IMR-90 (cell line): ENCODE measurements at regions not wholly inside any gene's neighbourhood (a gene's known extent, or its start where the extent isn't known, plus 50 kb on each side); places are given as distances from the start of the nearest gene placed in this dataset.
A peak's percentile ranks its signal among the peaks of the same experiment; 100 is the strongest.

Source experiments
- ATAC-seq: fragments of 200-7000 bp; cut with Tn5 transposase; 2 replicates; pipeline ENCODE4 v1.9.1; 2020; ENCODE audit warnings: low read depth, mild to moderate bottlenecking, moderate library complexity
- BruUV-seq: library from RNA; stranded (reverse); fragments of 400-500 nt; replicated peaks from 2 replicates; lab custom pipeline; 2021; lab: Mats Ljungman, UMichigan
- CTCF ChIA-PET: fragments of 300-600 bp; formaldehyde crosslinking; extraction: SDS; loops from one replicate; lab custom pipeline; 2021; ENCODE audit warnings: antibody characterized with exemption; lab: Yijun Ruan, JAX
- POLR2A ChIA-PET: fragments of 300-600 bp; sonication (Branson Sonifier 250); formaldehyde crosslinking; loops from one replicate; lab custom pipeline; 2022; ENCODE audit warnings: antibody characterized with exemption; ENCODE audit not compliant: unreplicated experiment; lab: Charles Lee
- DNase-seq: peaks from one replicate; pipeline ENCODE4 v3.0.0; 2013
- H2AFZ ChIP-seq: replicated peaks from 2 replicates; pipeline ENCODE3; 2013; ENCODE audit warnings: low read length, mild to moderate bottlenecking; ENCODE audit not compliant: poor library complexity
- H2AK5ac ChIP-seq: 2 replicates; pipeline ENCODE4 v1.6.1; 2013; ENCODE audit warnings: low read depth, low read length, inconsistent platforms
- H2AK9ac ChIP-seq: replicated peaks from 2 replicates; pipeline ENCODE3; 2013; ENCODE audit warnings: mild to moderate bottlenecking, low read depth, low read length, moderate library complexity; ENCODE audit not compliant: poor library complexity
- H2BK120ac ChIP-seq: 2 replicates; pipeline ENCODE4 v1.6.1; 2013; ENCODE audit warnings: low read depth, low read length, inconsistent platforms
- H2BK15ac ChIP-seq: 3 replicates; pipeline ENCODE4 v1.6.1; 2013; ENCODE audit warnings: low read depth, low read length, inconsistent platforms
- H2BK20ac ChIP-seq: 2 replicates; pipeline ENCODE4 v1.6.1; 2013; ENCODE audit warnings: low read depth, mild to moderate bottlenecking, inconsistent platforms, low read length, moderate library complexity
- H2BK5ac ChIP-seq: 2 replicates; pipeline ENCODE4 v1.6.1; 2013; ENCODE audit warnings: mild to moderate bottlenecking, low read depth, low read length, inconsistent platforms; ENCODE audit not compliant: poor library complexity, severe bottlenecking
- H3K14ac ChIP-seq: replicated peaks from 2 replicates; pipeline ENCODE4 v1.6.1; 2013; ENCODE audit warnings: low read depth, low read length, inconsistent platforms
- H3K18ac ChIP-seq: 2 replicates; pipeline ENCODE4 v1.6.1; 2013; ENCODE audit warnings: low read depth, low read length, control low read depth
- H3K23ac ChIP-seq: 2 replicates; pipeline ENCODE4 v1.6.1; 2013; ENCODE audit warnings: low read depth, low read length, inconsistent platforms
- H3K27ac ChIP-seq: 2 replicates; pipeline ENCODE4 v1.5.1; 2013; ENCODE audit warnings: mild to moderate bottlenecking, control low read depth, low read length; ENCODE audit not compliant: insufficient read depth
- H3K27me3 ChIP-seq: 2 replicates; pipeline ENCODE4 v1.6.1; 2013; ENCODE audit warnings: low read length; ENCODE audit not compliant: control insufficient read depth, insufficient read depth
- H3K36me3 ChIP-seq: 2 replicates; pipeline ENCODE4 v1.6.1; 2013; ENCODE audit warnings: low read length, mixed read lengths; ENCODE audit not compliant: control insufficient read depth, insufficient read depth
- H3K4ac ChIP-seq: 2 replicates; pipeline ENCODE4 v1.6.1; 2013; ENCODE audit warnings: low read depth, low read length, inconsistent platforms
- H3K4me1 ChIP-seq: 2 replicates; pipeline ENCODE4 v1.6.1; 2013; ENCODE audit warnings: low read length, mixed read lengths; ENCODE audit not compliant: control insufficient read depth, insufficient read depth
- H3K4me2 ChIP-seq: 2 replicates; pipeline ENCODE4 v1.6.1; 2013; ENCODE audit warnings: low read depth, mild to moderate bottlenecking, control low read depth, low read length, moderate library complexity
- H3K4me3 ChIP-seq: 2 replicates; pipeline ENCODE4 v1.5.1; 2013; ENCODE audit warnings: low read depth, mild to moderate bottlenecking, control low read depth, low read length, moderate library complexity; ENCODE audit not compliant: insufficient read depth
- H3K56ac ChIP-seq: 2 replicates; pipeline ENCODE4 v1.6.1; 2013; ENCODE audit warnings: low read length, inconsistent platforms; ENCODE audit not compliant: insufficient read depth; ENCODE audit errors: extremely low read depth
- H3K79me1 ChIP-seq, 2 experiments: 2 replicates each; pipeline ENCODE4 v1.6.1; 2013; ENCODE audit warnings: low read length in 2 of 2, inconsistent platforms in 1 of 2, low read depth in 1 of 2
- H3K9ac ChIP-seq: 2 replicates; pipeline ENCODE4 v1.6.1; 2013; ENCODE audit warnings: low read depth, low read length, control low read depth
- H3K9me1 ChIP-seq: 2 replicates; pipeline ENCODE4 v1.6.1; 2013; ENCODE audit warnings: low read length, inconsistent platforms; ENCODE audit not compliant: insufficient read depth
- H3K9me3 ChIP-seq: 2 replicates; pipeline ENCODE4 v1.6.1; 2013; ENCODE audit warnings: low read length; ENCODE audit not compliant: control insufficient read depth, insufficient read depth
- H4K20me1 ChIP-seq: 2 replicates; pipeline ENCODE4 v1.6.1; 2013; ENCODE audit warnings: low read length, inconsistent platforms; ENCODE audit not compliant: insufficient read depth
- H4K5ac ChIP-seq: 2 replicates; pipeline ENCODE4 v1.6.1; 2013; ENCODE audit warnings: mild to moderate bottlenecking, low read depth, low read length, control low read depth
- H4K8ac ChIP-seq, 2 experiments: 2 replicates each; pipeline ENCODE4 v1.6.1; 2013; ENCODE audit warnings: low read depth in 2 of 2, low read length in 2 of 2, control low read depth in 1 of 2, inconsistent platforms in 1 of 2
- H4K91ac ChIP-seq: 2 replicates; pipeline ENCODE4 v1.6.1; 2013; ENCODE audit warnings: low read depth, low read length, inconsistent platforms; ENCODE audit not compliant: insufficient read depth
- BHLHE40 ChIP-seq: fragments of 150-350 bp; IDR thresholded peaks from 2 replicates; pipeline ENCODE4 v1.6.1; 2016; ENCODE audit warnings: mild to moderate bottlenecking, low read depth, low read length
- CEBPB ChIP-seq: IDR thresholded peaks from 2 replicates; pipeline ENCODE4 v1.6.1; 2012; ENCODE audit warnings: low read depth, low read length, improper control_type of control experiment
- CTCF ChIP-seq: conservative IDR thresholded peaks from 2 replicates; pipeline ENCODE4 v1.5.1; 2012; ENCODE audit warnings: mild to moderate bottlenecking, low read depth, low read length, improper control_type of control experiment
- ELK1 ChIP-seq: fragments of 150-350 bp; IDR thresholded peaks from 2 replicates; pipeline ENCODE4 v1.6.1; 2016; ENCODE audit warnings: low read depth, mild to moderate bottlenecking, low read length, moderate library complexity, borderline replicate concordance
- FOS ChIP-seq: fragments of 150-350 bp; IDR thresholded peaks from 2 replicates; pipeline ENCODE4 v1.6.1; 2016; ENCODE audit warnings: low read depth, low read length
- MAFK ChIP-seq: IDR thresholded peaks from 2 replicates; pipeline ENCODE4 v1.6.1; 2012; ENCODE audit warnings: low read depth, low read length, improper control_type of control experiment
- MAZ ChIP-seq: IDR thresholded peaks from 2 replicates; pipeline ENCODE4 v1.6.1; 2012; ENCODE audit warnings: low read depth, mild to moderate bottlenecking, low read length, improper control_type of control experiment, moderate library complexity, borderline replicate concordance
- MXI1 ChIP-seq: IDR thresholded peaks from 2 replicates; pipeline ENCODE4 v1.6.1; 2012; ENCODE audit warnings: low read depth, mild to moderate bottlenecking, low read length, moderate library complexity, borderline replicate concordance
- NFE2L2 ChIP-seq: fragments of 150-350 bp; IDR thresholded peaks from 2 replicates; pipeline ENCODE4 v1.6.1; 2016; ENCODE audit warnings: low read depth, mild to moderate bottlenecking, low read length
- POLR2A ChIP-seq: IDR thresholded peaks from 2 replicates; pipeline ENCODE4 v1.6.1; 2012; ENCODE audit warnings: mild to moderate bottlenecking, low read depth, low read length
- RAD21 ChIP-seq: IDR thresholded peaks from 2 replicates; pipeline ENCODE4 v1.6.1; 2012; ENCODE audit warnings: low read length, improper control_type of control experiment
- RCOR1 ChIP-seq: IDR thresholded peaks from 2 replicates; pipeline ENCODE4 v1.6.1; 2012; ENCODE audit warnings: mild to moderate bottlenecking, low read length, improper control_type of control experiment; ENCODE audit not compliant: insufficient replicate concordance
- RFX5 ChIP-seq: IDR thresholded peaks from 2 replicates; pipeline ENCODE4 v1.8.0; 2012; ENCODE audit warnings: low read depth, mild to moderate bottlenecking, low read length, moderate library complexity
- SMC3 ChIP-seq: fragments of 150-350 bp; IDR thresholded peaks from 2 replicates; pipeline ENCODE4 v1.6.1; 2016; ENCODE audit warnings: low read depth, mild to moderate bottlenecking, antibody characterized with exemption, low read length, moderate library complexity
- USF2 ChIP-seq: fragments of 150-350 bp; IDR thresholded peaks from 2 replicates; pipeline ENCODE4 v1.6.1; 2017; ENCODE audit warnings: mild to moderate bottlenecking, antibody characterized with exemption, low read length, low read depth
- WGBS, 2 experiments: methylation state at CpG; one replicate each; pipeline versions ENCODE4 v1.1.5 to v1.1.7; 2013; ENCODE audit warnings: missing lambda C conversion rate in 2 of 2; ENCODE audit not compliant: insufficient read length in 1 of 2; ENCODE audit errors: extremely low coverage in 2 of 2; 5-methylcytosine and 5-hydroxymethylcytosine counted together
- dilution Hi-C: fragments of 300-500 bp; cut with HindIII; formaldehyde crosslinking; loops from one replicate; pipeline ENCODE4 v1.14.3; 2018; ENCODE audit warnings: low sequenced_read_pairs; ENCODE audit not compliant: unreplicated experiment
- in situ Hi-C: fragments of 300-500 bp; cut with MboI; formaldehyde crosslinking; loops from 3 replicates; pipeline ENCODE4 v1.14.3; 2019; ENCODE audit warnings: low sequenced_read_pairs, inconsistent platforms, mixed read lengths
- intact Hi-C: fragments of 100-400 bp; cut with micrococcal nuclease; formaldehyde crosslinking; loops from 2 replicates; pipeline ENCODE4 v1.10.0; 2022

DNA sequence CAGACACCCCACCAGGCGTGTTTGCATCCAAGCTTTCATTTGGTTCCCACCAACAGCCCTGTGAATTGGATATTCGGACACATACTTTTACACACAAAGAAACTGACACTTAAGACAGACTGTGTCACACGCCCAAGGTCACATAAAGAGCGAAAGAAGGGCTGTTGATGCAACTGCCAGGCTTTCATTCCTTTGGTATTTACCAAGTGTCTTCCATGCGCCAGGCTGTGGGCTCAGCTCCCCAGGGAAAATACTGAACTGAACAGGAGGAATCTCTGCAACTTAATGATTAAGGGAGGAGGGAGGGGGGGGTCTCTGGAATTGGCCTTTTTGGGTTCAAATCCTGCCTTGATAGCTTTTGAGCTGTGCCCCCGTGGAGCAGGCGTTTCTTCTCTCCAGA is 122.8 kb downstream of the ACTL8 start:
- peak overlapping the region; percentile 85 for H4K91ac ChIP-seq
- no peak overlapping the region for H3K23ac ChIP-seq
- intact Hi-C loops, result no loop called here
- H3K9ac ChIP-seq, result no peak overlapping the region
- peak overlapping the region; percentile 66 for H2BK5ac ChIP-seq
- H2AK9ac ChIP-seq, result peak overlapping the region; percentile 76
- H3K9me1 ChIP-seq, result peaks cover 22% of the 10 kb centered on the region
- no TSS peak for BruUV-seq
- H3K14ac ChIP-seq, result peak overlapping the region; percentile 56
- no peaks in the 10 kb centered on the region for H3K79me1 ChIP-seq
- WGBS, 2 experiments, result no CpG with 5 or more reads among the region's 7 CpGs
- TF ChIP-seq BHLHE40 (no peak), POLR2A (no peak), RCOR1 (no peak), RAD21 (no peak), ELK1 (no peak), CEBPB (no peak), USF2 (no peak), MAFK (no peak), CTCF (no peak), MAZ (no peak), MXI1 (no peak), SMC3 (no peak), FOS (no peak), NFE2L2 (no peak), RFX5 (no peak)
- no peaks in the 10 kb centered on the region for H4K20me1 ChIP-seq
- H2BK15ac ChIP-seq, result peak overlapping the region; percentile 86; the same call in 2 of the 3 replicates
- peak overlapping the region; percentile 100 for H2BK120ac ChIP-seq
- H3K36me3 ChIP-seq, result no peaks in the 10 kb centered on the region
- peak overlapping the region; percentile 69 for H3K18ac ChIP-seq
- H2BK20ac ChIP-seq, result peak overlapping the region; percentile 90
- H2AFZ ChIP-seq, result peak overlapping the region; percentile 62
- no peaks in the 10 kb centered on the region for H3K9me3 ChIP-seq
- no peaks in the 10 kb centered on the region for H3K27me3 ChIP-seq
- DNase-seq (no peak), ATAC-seq (no peak)
- no peak overlapping the region for H3K4me2 ChIP-seq
- in situ Hi-C loops, result no loop called here
- peak overlapping the region; percentile 71 for H3K4ac ChIP-seq
- H2AK5ac ChIP-seq, result peak overlapping the region; percentile 69; the same call in 1 of the 2 replicates
- POLR2A ChIA-PET, result no interaction called here
- H4K8ac ChIP-seq, result peak overlapping the region; percentile 17 to 44; a peak in 3 of 4 replicates
- dilution Hi-C loops, result no loop called here
- H3K27ac ChIP-seq, result peak overlapping the region; percentile 38; the same call in 1 of the 2 replicates
- CTCF ChIA-PET, result interaction anchor here (1.1 kb wide), 1 partner anchor 21 kb away, joined by 3 read pairs; no protein-coding TSS in a partner anchor
- H4K5ac ChIP-seq, result peak overlapping the region; percentile 78; the same call in 1 of the 2 replicates
- no peak overlapping the region for H3K4me3 ChIP-seq
- H3K56ac ChIP-seq, result no peak overlapping the region
- peaks cover 39% of the 10 kb centered on the region for H3K4me1 ChIP-seq
